ENCODE measurements at regions not wholly inside any gene's neighbourhood (a gene's known extent, or its start where the extent isn't known, plus 50 kb on each side); places are given as distances from the start of the nearest gene placed in this dataset.
"Not testable (repeated sequence)": the region's sequence is repeated elsewhere in the genome, so short reads cannot be mapped to it uniquely, and the experiment has no call there.

- H3K36me3 ChIP-seq (ENCODE audit: insufficient read depth, low read length): no peaks in the 10 kb centered on the region
- H3K4me3 ChIP-seq (ENCODE audit: low read length): no peak overlapping the region
- H3K27me3 ChIP-seq (ENCODE audit: insufficient read depth, low read length): no peaks in the 10 kb centered on the region
- H3K4me1 ChIP-seq (ENCODE audit: insufficient read depth, low read length): peaks cover 33% of the 10 kb centered on the region
- no peaks in the 10 kb centered on the region for H3K9me3 ChIP-seq (ENCODE audit: insufficient read depth, low read depth, low read length)
- no peak overlapping the region for H3K9ac ChIP-seq (ENCODE audit: low read depth, low read length)
- WGBS: 34% methylated on average over 11 of the region's 11 CpGs
- H3K27ac ChIP-seq (ENCODE audit: low read depth, low read length): peak overlapping the region; percentile 15; the same call in 1 of the 2 replicates
Measured at GRCh38 chr19:28445826-28446225, 767.1 kb downstream of the UQCRFS1 start.

GRCh38 chr19:28444362-28444761 is 768.6 kb downstream of the UQCRFS1 start:
- Histone ChIP-seq H3K4me3 (ENCODE audit: low read length) (no peak overlapping the region), H3K9me3 (ENCODE audit: insufficient read depth, low read depth, low read length) (no peaks in the 10 kb centered on the region), H3K4me1 (ENCODE audit: insufficient read depth, low read length) (peaks cover 33% of the 10 kb centered on the region), H3K9ac (ENCODE audit: low read depth, low read length) (no peak overlapping the region), H3K27ac (ENCODE audit: low read depth, low read length) (no peak overlapping the region), H3K36me3 (ENCODE audit: insufficient read depth, low read length) (no peaks in the 10 kb centered on the region), H3K27me3 (ENCODE audit: insufficient read depth, low read length) (no peaks in the 10 kb centered on the region)
- WGBS: 87% methylated on average over 4 of the region's 4 CpGs

- peaks cover 32% of the 10 kb centered on the region for H3K4me1 ChIP-seq (ENCODE audit: insufficient read depth, low read length)
- 78% methylated on average over 9 of the region's 9 CpGs for WGBS
- H3K36me3 ChIP-seq (ENCODE audit: insufficient read depth, low read length): no peaks in the 10 kb centered on the region
- no peak overlapping the region for H3K4me3 ChIP-seq (ENCODE audit: low read length)
- H3K27ac ChIP-seq (ENCODE audit: low read depth, low read length): no peak overlapping the region
- H3K9ac ChIP-seq (ENCODE audit: low read depth, low read length): no peak overlapping the region
- no peaks in the 10 kb centered on the region for H3K9me3 ChIP-seq (ENCODE audit: insufficient read depth, low read depth, low read length)
- no peaks in the 10 kb centered on the region for H3K27me3 ChIP-seq (ENCODE audit: insufficient read depth, low read length)
Measured at GRCh38 chr19:28443361-28443760, 769.6 kb downstream of the UQCRFS1 start.

- Histone ChIP-seq H3K27me3 (ENCODE audit: insufficient read depth, low read length) (no peaks in the 10 kb centered on the region), H3K9me3 (ENCODE audit: insufficient read depth, low read depth, low read length) (peaks cover 22% of the 10 kb centered on the region), H3K4me1 (ENCODE audit: insufficient read depth, low read length) (no peaks in the 10 kb centered on the region), H3K27ac (ENCODE audit: low read depth, low read length) (no peak overlapping the region), H3K4me3 (ENCODE audit: low read length) (no peak overlapping the region), H3K9ac (ENCODE audit: low read depth, low read length) (no peak overlapping the region), H3K36me3 (ENCODE audit: insufficient read depth, low read length) (peaks cover 5% of the 10 kb centered on the region; the same call in 1 of the 2 replicates)
- WGBS: 93% methylated on average over 11 of the region's 11 CpGs
Measured at GRCh38 chr19:28437390-28438346, 775.3 kb downstream of the UQCRFS1 start.

- 98% methylated on average over 4 of the region's 4 CpGs for WGBS
- Histone ChIP-seq H3K27ac (ENCODE audit: low read depth, low read length) (no peak overlapping the region), H3K27me3 (ENCODE audit: insufficient read depth, low read length) (no peaks in the 10 kb centered on the region), H3K36me3 (ENCODE audit: insufficient read depth, low read length) (peaks cover 5% of the 10 kb centered on the region; the same call in 1 of the 2 replicates), H3K4me3 (ENCODE audit: low read length) (no peak overlapping the region), H3K4me1 (ENCODE audit: insufficient read depth, low read length) (no peaks in the 10 kb centered on the region), H3K9ac (ENCODE audit: low read depth, low read length) (no peak overlapping the region), H3K9me3 (ENCODE audit: insufficient read depth, low read depth, low read length) (peaks cover 22% of the 10 kb centered on the region)
Measured at GRCh38 chr19:28436320-28436719, 776.6 kb downstream of the UQCRFS1 start.

- no peaks in the 10 kb centered on the region for H3K27me3 ChIP-seq (ENCODE audit: insufficient read depth, low read length)
- peaks cover 5% of the 10 kb centered on the region; the same call in 1 of the 2 replicates for H3K36me3 ChIP-seq (ENCODE audit: insufficient read depth, low read length)
- H3K4me1 ChIP-seq (ENCODE audit: insufficient read depth, low read length): 0 out of 2 replicates have a peak, but pooled peaks cover 5% of the 10 kb centered on the region
- H3K9ac ChIP-seq (ENCODE audit: low read depth, low read length): no peak overlapping the region
- H3K9me3 ChIP-seq (ENCODE audit: insufficient read depth, low read depth, low read length): peaks cover 22% of the 10 kb centered on the region
- no peak overlapping the region for H3K27ac ChIP-seq (ENCODE audit: low read depth, low read length)
- no peak overlapping the region for H3K4me3 ChIP-seq (ENCODE audit: low read length)
- WGBS: 93% methylated on average over 8 of the region's 8 CpGs
Measured at GRCh38 chr19:28435551-28436271, 777.2 kb downstream of the UQCRFS1 start.

- not testable (repeated sequence) for H3K4me3 ChIP-seq (ENCODE audit: low read length); H3K27me3 ChIP-seq (ENCODE audit: insufficient read depth, low read length); H3K4me1 ChIP-seq (ENCODE audit: insufficient read depth, low read length); H3K36me3 ChIP-seq (ENCODE audit: insufficient read depth, low read length); H3K9ac ChIP-seq (ENCODE audit: low read depth, low read length); H3K27ac ChIP-seq (ENCODE audit: low read depth, low read length)
- H3K9me3 ChIP-seq (ENCODE audit: insufficient read depth, low read depth, low read length): peaks cover 22% of the 10 kb centered on the region
- 95% methylated on average over 9 of the region's 9 CpGs for WGBS
Measured at GRCh38 chr19:28434794-28435193, 778.2 kb downstream of the UQCRFS1 start.

- H3K9me3 ChIP-seq (ENCODE audit: insufficient read depth, low read depth, low read length): peaks cover 22% of the 10 kb centered on the region
- not testable (repeated sequence) for H3K27ac ChIP-seq (ENCODE audit: low read depth, low read length); H3K27me3 ChIP-seq (ENCODE audit: insufficient read depth, low read length); H3K4me1 ChIP-seq (ENCODE audit: insufficient read depth, low read length); H3K4me3 ChIP-seq (ENCODE audit: low read length); H3K36me3 ChIP-seq (ENCODE audit: insufficient read depth, low read length); H3K9ac ChIP-seq (ENCODE audit: low read depth, low read length)
- 95% methylated on average over 5 of the region's 5 CpGs for WGBS
Measured at GRCh38 chr19:28434365-28434764, 778.6 kb downstream of the UQCRFS1 start.

- not testable (repeated sequence) for H3K4me1 ChIP-seq (ENCODE audit: insufficient read depth, low read length); H3K9ac ChIP-seq (ENCODE audit: low read depth, low read length); H3K36me3 ChIP-seq (ENCODE audit: insufficient read depth, low read length); H3K27ac ChIP-seq (ENCODE audit: low read depth, low read length); H3K4me3 ChIP-seq (ENCODE audit: low read length); H3K27me3 ChIP-seq (ENCODE audit: insufficient read depth, low read length)
- whole genome bisulfite sequencing: 88% methylated on average over 4 of the region's 4 CpGs
- H3K9me3 ChIP-seq (ENCODE audit: insufficient read depth, low read depth, low read length): peaks cover 22% of the 10 kb centered on the region
Measured at GRCh38 chr19:28433166-28433565, 779.8 kb downstream of the UQCRFS1 start.

GRCh38 chr19:28430214-28430613 is 782.7 kb downstream of the UQCRFS1 start:
- no peak overlapping the region for H3K4me3 ChIP-seq (ENCODE audit: low read length)
- peaks cover 21% of the 10 kb centered on the region for H3K4me1 ChIP-seq (ENCODE audit: insufficient read depth, low read length)

GRCh38 chr19:28429356-28429755 is 783.6 kb downstream of the UQCRFS1 start:
- H3K9me3 ChIP-seq (ENCODE audit: insufficient read depth, low read depth, low read length): peaks cover 3% of the 10 kb centered on the region; the same call in 1 of the 2 replicates
- H3K27me3 ChIP-seq (ENCODE audit: insufficient read depth, low read length): no peaks in the 10 kb centered on the region
- WGBS: over 99% methylated on average over 3 of the region's 3 CpGs
- H3K9ac ChIP-seq (ENCODE audit: low read depth, low read length): no peak overlapping the region
- H3K4me1 ChIP-seq (ENCODE audit: insufficient read depth, low read length): peaks cover 30% of the 10 kb centered on the region
- H3K4me3 ChIP-seq (ENCODE audit: low read length): no peak overlapping the region
- no peaks in the 10 kb centered on the region for H3K36me3 ChIP-seq (ENCODE audit: insufficient read depth, low read length)
- no peak overlapping the region for H3K27ac ChIP-seq (ENCODE audit: low read depth, low read length)

More at GRCh38 chr19:28430214-28430613, 782.7 kb downstream of the UQCRFS1 start:
- Histone ChIP-seq H3K27ac (ENCODE audit: low read depth, low read length) (no peak overlapping the region), H3K27me3 (ENCODE audit: insufficient read depth, low read length) (no peaks in the 10 kb centered on the region), H3K36me3 (ENCODE audit: insufficient read depth, low read length) (no peaks in the 10 kb centered on the region), H3K9me3 (ENCODE audit: insufficient read depth, low read depth, low read length) (peaks cover 7% of the 10 kb centered on the region; the same call in 1 of the 2 replicates), H3K9ac (ENCODE audit: low read depth, low read length) (no peak overlapping the region)
- WGBS: 90% methylated on average over 1 of the region's 2 CpGs
